Spleen (tissue), 7 donors: ENCODE measurements at regions not wholly inside any gene's neighbourhood (a gene's known extent, or its start where the extent isn't known, plus 50 kb on each side); places are given as distances from the start of the nearest gene placed in this dataset.

Experiments
- POLR2A ChIP-seq, 3 donors: fragments of 450-650 bp; IDR thresholded peaks; one replicate each; pipeline ENCODE4 v1.5.1; 2017; ENCODE audit warnings: antibody characterized with exemption in 3 of 3, mild to moderate bottlenecking in 1 of 3
- POLR2AphosphoS5 ChIP-seq, 3 donors: sonication (generic); formaldehyde crosslinking; IDR thresholded peaks; one replicate each; pipeline ENCODE4 v1.5.1; 2017; ENCODE audit warnings: antibody characterized with exemption in 3 of 3
- TF ChIP-seq, protein P1 (sequence below), 11 experiments: fragments of 200-600 bp in 7 of 11; fragments of 450-650 bp in 4 of 11; sonication (generic) in 4 of 11; IDR thresholded peaks in 8 of 11; conservative IDR thresholded peaks in 3 of 11; 1 replicate in 7 of 11; 2 replicates in 4 of 11; pipeline versions ENCODE4 v1.4.0 to v1.8.0; 2016 to 2021; ENCODE audit warnings: antibody characterized with exemption in 11 of 11, inconsistent platforms in 4 of 11, mild to moderate bottlenecking in 1 of 11
- donor health status: DM: no; HTN: no; CAD: no; lungs with moderate emphysema.
- donor health status: DM: no; HTN: no; CAD: no.
- donor health status: DM: no; HTN: no; CAD: no.

DNA sequence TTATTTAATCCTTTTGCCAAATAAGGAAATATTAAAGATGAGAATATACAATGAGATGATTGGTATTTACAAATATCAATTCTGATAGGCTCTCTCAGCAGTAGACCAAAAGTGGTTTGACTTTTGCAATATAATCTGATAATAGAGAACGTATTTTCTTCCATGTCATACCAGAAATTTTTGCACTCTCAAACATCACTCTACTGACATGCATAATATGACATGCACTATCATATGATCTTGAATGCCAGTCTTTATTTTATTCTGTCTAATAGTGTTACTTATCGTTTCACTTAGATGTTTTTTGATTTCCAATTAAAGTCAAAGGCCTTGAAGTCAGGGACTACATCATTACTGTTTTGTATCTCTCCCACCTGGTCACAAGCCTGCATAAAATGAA, 259.2 kb downstream of the PCDH7 start:
- TF ChIP-seq, protein P1, sequence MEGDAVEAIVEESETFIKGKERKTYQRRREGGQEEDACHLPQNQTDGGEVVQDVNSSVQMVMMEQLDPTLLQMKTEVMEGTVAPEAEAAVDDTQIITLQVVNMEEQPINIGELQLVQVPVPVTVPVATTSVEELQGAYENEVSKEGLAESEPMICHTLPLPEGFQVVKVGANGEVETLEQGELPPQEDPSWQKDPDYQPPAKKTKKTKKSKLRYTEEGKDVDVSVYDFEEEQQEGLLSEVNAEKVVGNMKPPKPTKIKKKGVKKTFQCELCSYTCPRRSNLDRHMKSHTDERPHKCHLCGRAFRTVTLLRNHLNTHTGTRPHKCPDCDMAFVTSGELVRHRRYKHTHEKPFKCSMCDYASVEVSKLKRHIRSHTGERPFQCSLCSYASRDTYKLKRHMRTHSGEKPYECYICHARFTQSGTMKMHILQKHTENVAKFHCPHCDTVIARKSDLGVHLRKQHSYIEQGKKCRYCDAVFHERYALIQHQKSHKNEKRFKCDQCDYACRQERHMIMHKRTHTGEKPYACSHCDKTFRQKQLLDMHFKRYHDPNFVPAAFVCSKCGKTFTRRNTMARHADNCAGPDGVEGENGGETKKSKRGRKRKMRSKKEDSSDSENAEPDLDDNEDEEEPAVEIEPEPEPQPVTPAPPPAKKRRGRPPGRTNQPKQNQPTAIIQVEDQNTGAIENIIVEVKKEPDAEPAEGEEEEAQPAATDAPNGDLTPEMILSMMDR (IDR thresholded peaks at IDR 0.05 in 8 of 11, conservative IDR thresholded peaks at IDR 0.05 in 3 of 11), result no peak
- TF ChIP-seq POLR2A (IDR thresholded peaks at IDR 0.05) (no peak), POLR2AphosphoS5 (IDR thresholded peaks at IDR 0.05) (no peak)
